AG09319 (cell line): ENCODE measurements at regions not wholly inside any gene's neighbourhood (a gene's known extent, or its start where the extent isn't known, plus 50 kb on each side); places are given as distances from the start of the nearest gene placed in this dataset.

Source experiments
- DNase-seq: peaks from one replicate; pipeline ENCODE4 v3.0.0-alpha.2; 2010; ENCODE audit warnings: low read depth; ENCODE audit errors: extremely low read depth
- TF ChIP-seq, protein P1 (sequence below): IDR thresholded peaks from 2 replicates; pipeline ENCODE4 v1.5.1; 2011; ENCODE audit warnings: low read depth, mild to moderate bottlenecking, inconsistent platforms, low read length, moderate library complexity

DNA sequence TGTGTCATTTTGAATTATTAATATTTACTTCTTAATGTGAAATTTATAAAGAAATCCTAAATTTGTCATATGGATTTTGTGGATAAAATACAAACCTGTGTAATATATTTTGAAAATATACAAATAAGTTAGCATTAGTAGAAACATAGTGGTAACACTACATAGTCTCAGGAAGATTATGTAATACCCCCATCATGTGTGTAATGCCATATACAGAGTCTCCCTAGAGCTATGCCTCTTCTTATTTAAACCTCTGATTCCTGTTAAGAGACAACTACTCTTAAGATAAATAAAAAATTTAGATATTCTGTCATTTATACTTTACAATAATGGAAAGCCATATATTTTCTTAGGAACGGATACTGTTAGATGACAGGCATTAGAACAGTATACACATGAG is 2012.0 kb upstream of the LRRTM1 start:
- TF ChIP-seq, protein P1, sequence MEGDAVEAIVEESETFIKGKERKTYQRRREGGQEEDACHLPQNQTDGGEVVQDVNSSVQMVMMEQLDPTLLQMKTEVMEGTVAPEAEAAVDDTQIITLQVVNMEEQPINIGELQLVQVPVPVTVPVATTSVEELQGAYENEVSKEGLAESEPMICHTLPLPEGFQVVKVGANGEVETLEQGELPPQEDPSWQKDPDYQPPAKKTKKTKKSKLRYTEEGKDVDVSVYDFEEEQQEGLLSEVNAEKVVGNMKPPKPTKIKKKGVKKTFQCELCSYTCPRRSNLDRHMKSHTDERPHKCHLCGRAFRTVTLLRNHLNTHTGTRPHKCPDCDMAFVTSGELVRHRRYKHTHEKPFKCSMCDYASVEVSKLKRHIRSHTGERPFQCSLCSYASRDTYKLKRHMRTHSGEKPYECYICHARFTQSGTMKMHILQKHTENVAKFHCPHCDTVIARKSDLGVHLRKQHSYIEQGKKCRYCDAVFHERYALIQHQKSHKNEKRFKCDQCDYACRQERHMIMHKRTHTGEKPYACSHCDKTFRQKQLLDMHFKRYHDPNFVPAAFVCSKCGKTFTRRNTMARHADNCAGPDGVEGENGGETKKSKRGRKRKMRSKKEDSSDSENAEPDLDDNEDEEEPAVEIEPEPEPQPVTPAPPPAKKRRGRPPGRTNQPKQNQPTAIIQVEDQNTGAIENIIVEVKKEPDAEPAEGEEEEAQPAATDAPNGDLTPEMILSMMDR = no peak
- DNase-seq = no peak

DNA sequence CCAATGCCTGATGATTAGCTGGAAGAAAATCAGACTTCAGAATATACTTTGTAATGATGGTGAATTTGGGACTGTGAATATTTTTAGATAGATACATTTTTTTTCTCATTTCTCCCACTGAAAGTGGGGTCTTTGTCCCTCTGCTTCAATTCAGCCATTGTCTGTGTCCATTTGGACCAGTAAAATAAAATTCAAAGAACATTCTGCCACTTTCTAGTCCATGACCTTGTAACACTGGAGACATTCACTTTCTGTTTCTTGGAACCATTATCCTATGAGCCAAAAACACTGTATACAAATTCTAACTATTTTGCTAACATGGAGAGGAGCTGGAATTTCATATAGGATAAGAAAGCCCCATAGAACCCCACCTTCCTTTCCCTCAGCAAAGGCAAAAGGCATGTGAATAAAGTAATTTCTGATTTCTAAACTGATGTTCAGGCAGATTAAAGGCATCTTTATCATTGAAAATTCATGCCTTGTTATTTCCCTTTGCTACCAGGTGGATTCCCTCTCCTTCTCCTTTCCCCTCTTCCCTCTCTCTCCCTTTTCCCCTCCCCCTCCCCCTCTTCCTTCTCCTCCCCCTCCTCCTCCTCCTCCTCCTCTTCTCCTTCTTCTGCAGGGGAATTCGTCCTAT is 2010.4 kb upstream of the LRRTM1 start:
- TF ChIP-seq, protein P1 = no peak
- no peak for DNase-seq

DNA sequence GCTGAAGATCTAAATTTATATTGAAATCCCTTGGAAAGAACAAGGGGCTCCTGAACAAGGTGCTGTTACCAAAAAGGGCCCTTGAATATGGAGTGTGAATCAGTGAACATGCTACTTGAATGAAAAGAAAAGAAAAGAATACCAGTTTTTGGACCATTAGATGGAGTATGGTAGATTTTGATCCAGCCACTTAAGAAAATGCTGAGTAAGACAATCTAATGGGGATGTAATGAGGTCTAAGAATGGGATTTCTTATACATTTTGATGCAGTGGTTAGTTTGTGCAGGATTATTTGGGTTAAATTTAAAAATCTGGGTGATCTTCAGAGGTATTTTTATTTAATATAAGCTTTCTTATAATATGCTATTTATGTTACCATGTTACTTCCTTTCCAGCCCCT is 2003.0 kb upstream of the LRRTM1 start:
- no peak for DNase-seq
- TF ChIP-seq, protein P1 = no peak

DNA sequence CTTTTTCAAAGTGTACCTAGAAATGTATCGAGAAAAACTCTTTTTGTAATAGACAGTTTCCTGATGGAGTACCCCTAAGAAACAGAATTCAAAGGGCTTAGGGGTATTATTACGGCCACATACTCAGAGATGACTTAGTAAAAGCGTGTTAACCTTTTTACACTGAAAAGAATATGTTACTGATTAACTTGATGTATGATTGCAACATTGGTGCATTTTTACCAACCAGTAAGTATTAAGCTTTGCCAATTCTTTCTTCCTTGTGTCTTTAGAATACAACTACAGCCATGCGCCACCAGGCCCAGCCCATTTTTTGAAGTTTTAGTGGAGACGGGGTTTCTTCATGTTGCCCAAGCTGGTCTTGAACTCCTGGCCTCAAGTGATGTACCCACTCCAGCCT is 1997.0 kb upstream of the LRRTM1 start:
- TF ChIP-seq, protein P1 = no peak
- no peak for DNase-seq

DNA sequence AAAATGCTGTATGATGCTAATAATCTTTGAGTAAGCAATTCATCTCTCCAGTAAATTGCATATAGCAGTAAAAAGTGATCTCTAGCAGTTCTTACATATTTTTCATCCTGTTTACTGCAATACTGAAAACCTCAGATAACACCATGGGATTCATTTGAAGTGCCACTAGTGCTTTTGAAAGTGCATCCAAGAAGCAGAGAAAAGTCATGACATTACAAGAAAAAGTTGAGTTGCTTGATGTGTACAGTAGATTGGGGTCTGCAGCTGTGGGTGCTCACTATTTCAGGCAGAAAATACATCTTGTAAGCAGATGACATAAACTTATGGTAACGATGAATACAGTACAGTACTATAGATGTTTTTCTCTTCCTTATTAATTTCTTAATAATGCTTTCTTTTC is 1984.9 kb upstream of the LRRTM1 start:
- TF ChIP-seq, protein P1 = no peak
- DNase-seq = no peak

DNA sequence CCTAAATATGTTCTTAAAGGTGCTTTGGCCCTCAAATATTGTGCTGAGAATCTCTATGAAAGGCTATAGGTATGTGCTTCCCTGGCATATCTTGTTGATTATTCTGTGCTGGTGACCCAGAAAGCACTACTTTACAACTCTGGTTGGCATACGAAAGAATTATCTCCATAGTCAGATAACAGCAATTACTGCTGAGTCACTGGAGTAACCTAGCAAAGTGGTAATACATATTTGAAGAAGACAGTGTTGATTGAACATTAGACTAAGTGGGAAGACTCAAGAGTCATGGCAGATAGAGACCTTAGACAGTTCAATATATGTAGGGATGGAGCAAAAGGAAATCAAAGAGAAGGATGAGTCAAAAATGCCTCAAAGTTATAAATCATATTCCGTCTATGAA is 1978.5 kb upstream of the LRRTM1 start:
- TF ChIP-seq, protein P1 = no peak
- DNase-seq = no peak

DNA sequence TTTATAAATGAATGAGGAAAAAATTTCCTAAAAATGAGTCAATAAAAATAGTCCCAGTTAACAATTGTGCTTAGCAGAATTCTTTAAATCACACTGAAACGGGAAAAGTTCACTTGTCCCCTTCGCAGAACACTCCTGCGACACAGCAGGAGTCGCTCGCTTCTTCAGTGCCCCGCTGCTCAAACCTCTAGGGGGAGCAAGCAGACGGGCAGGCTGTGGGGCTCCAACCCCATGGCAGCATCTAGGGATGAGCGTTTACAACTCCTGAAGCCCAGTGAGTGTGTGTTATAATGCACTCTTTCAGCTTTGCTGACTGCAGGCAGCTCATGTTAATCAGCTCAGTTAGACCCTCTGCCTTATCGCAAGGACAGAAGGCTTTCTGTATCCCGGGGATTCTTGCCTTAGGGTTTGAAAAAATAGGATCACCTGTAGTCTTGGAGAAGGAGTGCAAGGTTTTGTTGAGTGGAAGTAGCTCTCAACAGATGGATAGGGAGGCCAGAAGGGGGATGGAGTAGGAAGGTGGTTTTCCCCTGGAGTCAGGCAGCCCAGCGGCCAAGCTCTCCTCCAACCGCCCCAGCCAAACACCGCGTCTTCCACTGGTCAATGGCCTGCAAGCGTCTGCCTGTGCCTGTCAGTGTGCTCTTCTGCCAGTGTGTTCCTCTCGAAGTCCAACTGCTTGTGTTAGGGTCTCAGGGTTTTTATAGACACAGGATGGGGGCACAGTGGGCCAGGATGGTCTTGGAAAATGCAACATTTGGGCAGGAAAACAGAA is 1977.7 kb upstream of the LRRTM1 start:
- TF ChIP-seq, protein P1 = no peak
- DNase-seq = no peak
